ENCODE measurements at regions not wholly inside any gene's neighbourhood (a gene's known extent, or its start where the extent isn't known, plus 50 kb on each side); places are given as distances from the start of the nearest gene placed in this dataset.

DNA sequence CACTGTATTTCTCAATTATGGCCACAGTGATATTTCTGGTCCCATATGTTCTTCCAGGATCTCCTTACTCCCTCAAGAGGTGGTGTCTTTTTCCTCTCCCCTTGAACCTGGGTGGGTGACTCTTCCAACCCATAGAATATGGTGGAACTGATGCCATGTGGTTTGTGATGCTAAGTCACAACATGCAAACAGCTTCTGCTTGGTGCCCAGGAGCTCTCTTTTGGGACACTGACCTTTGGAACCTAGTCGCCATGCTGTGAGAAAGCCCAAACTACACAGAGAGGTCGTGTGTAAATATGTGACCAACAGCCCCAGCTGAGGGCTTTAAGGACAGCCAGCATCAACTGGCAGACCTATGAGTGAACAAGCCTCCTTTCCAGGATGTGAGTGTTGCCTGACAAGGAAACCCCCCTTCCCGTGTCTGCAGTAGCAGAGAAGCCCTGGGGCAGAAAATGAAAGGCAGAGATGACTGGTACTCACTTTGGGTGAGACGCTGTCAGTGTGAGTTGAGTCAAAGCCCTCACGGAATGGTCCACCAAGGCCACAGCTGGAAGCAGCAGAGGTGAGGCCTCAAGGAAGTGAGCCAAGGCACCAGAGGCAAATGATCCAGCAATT, 223.4 kb downstream of the BCOR start:
- no peak for DNase-seq

- no peak for DNase-seq
These were observed 221.7 kb downstream of the BCOR start for GRCh38 chrX:39875834-39876628.

GRCh38 chrX:39877905-39878304, 219.9 kb downstream of the BCOR start:
- DNase-seq, result no peak

GRCh38 chrX:39883666-39884065, 214.1 kb downstream of the BCOR start:
- no peak for DNase-seq

DNA sequence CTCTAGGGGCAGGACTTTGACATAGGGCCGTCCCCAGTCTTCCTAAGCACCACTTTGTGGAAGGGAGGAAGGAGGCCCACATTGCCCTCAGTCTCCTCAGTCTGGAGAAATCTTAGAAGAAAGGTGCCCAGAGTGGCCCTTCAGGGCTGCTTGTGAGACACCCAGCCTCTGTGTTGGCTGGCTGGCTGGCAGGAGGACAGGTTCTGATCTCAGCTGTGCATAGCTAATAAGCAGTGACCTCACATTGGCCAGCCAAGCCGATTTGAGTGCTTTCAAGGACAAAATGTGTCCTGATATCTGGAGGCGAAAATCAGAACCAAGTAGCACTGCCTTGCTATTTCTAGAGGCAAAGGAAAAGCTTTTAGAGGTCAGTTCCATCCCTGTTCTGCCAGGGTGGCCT, 211.5 kb downstream of the BCOR start:
- no peak for DNase-seq

- DNase-seq, result no peak
These were observed 209.0 kb downstream of the BCOR start for GRCh38 chrX:39888730-39889129.

GRCh38 chrX:39889704-39890103, 208.1 kb downstream of the BCOR start:
- no peak for DNase-seq

- no peak for DNase-seq
These were observed 207.0 kb downstream of the BCOR start for GRCh38 chrX:39890807-39891206.

DNA sequence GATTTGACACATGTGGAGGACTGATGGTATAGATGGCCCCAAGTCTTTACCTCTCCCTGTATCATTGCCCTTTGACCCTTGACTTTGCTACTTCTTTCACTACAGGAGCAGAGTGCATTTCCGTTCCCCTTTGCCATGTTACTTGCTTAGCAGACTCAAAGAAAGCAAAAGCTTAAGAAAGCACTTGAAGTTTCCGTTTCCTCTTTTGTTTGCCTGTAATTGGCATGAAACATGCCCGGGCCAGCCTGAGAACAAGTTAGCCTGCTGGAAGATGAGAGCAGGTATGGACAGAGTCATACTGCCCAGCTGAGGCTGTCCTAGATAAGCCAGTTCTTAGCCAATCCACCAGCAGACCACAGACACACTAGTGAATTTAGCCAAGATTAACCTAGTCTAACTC, 206.0 kb downstream of the BCOR start:
- DNase-seq, result peak; percentile 50

GRCh38 chrX:39893417-39894338, 204.1 kb downstream of the BCOR start:
- no peak for DNase-seq

GRCh38 chrX:39894683-39895082, 203.1 kb downstream of the BCOR start:
- no peak for DNase-seq

GRCh38 chrX:39895218-39896110, 202.3 kb downstream of the BCOR start:
- DNase-seq, result no peak

- no peak for DNase-seq
These were observed 200.6 kb downstream of the BCOR start for GRCh38 chrX:39896951-39897740.

- no peak for DNase-seq
These were observed 200.0 kb downstream of the BCOR start for GRCh38 chrX:39897741-39898097.

- DNase-seq, result no peak
These were observed 199.6 kb downstream of the BCOR start for GRCh38 chrX:39898147-39898546.

GRCh38 chrX:39899059-39899458, 198.7 kb downstream of the BCOR start:
- no peak for DNase-seq

GRCh38 chrX:39899856-39900776, 197.6 kb downstream of the BCOR start:
- no peak for DNase-seq

- no peak for DNase-seq
These were observed 197.0 kb downstream of the BCOR start for GRCh38 chrX:39900777-39901170.

DNA sequence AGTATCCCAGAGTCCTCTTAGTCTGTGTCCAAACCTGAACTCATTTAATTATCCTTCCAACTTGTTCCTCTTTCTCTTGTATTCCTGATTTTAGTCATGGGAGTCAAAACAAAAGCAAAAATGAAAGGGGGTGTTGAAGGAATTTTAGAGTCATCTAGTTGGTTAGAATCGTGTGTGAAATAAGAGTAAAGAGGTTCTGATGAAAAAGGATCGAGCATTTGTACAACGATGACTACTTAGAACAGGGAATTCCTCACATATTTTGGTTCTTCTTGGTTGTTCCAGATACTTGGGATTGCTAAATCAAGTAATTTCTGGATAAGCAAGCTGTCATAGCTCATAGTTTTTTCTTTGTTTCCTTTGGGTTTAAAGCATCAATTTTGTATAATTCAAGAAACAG, 194.4 kb downstream of the BCOR start:
- no peak for DNase-seq

DNA sequence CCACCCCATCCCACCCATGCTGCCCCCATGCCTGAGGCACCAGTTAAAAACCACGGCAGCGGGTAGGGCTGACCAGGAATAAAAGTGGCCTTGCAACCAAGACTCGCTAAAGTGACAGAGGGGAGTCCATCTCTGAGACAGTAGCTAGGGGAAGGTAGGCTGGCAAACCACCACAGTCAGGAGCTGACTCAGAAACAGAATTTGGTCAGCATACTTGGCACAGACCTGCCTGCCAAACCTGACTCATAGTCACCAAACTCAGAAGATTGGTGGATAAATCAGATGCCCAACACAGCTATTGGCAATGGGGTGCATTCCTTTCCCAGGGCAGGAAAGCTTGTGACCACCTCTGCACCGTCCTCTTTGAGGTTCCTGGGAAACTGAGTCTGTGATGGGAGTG, 193.8 kb downstream of the BCOR start:
- no peak for DNase-seq
